H9 (cell line): ENCODE measurements at regions not wholly inside any gene's neighbourhood (a gene's known extent, or its start where the extent isn't known, plus 50 kb on each side); places are given as distances from the start of the nearest gene placed in this dataset.

Source experiments
- DNase-seq: peaks from one replicate; pipeline ENCODE4 v3.0.0-alpha.2; 2017
- H2AFZ ChIP-seq: one replicate; pipeline ENCODE4 v1.6.1; 2013; ENCODE audit warnings: mild to moderate bottlenecking, low read length, control low read depth, moderate library complexity
- H2AK5ac ChIP-seq: 2 replicates; pipeline ENCODE4 v1.6.1; 2013; ENCODE audit warnings: low read length, control low read depth, mixed read lengths; ENCODE audit not compliant: insufficient read length
- H2BK120ac ChIP-seq: one replicate; pipeline ENCODE4 v1.6.1; 2013; ENCODE audit warnings: low read depth, mild to moderate bottlenecking, low read length, control low read depth, inconsistent platforms; ENCODE audit not compliant: poor library complexity, severe bottlenecking
- H2BK12ac ChIP-seq: 2 replicates; pipeline ENCODE4 v1.6.1; 2013; ENCODE audit warnings: low read length, control low read depth, mixed read lengths, low read depth; ENCODE audit not compliant: insufficient read length
- H2BK15ac ChIP-seq: 2 replicates; pipeline ENCODE4 v1.6.1; 2013; ENCODE audit warnings: low read depth, low read length, control low read depth
- H2BK20ac ChIP-seq: one replicate; pipeline ENCODE4 v1.6.1; 2013; ENCODE audit warnings: low read depth, mild to moderate bottlenecking, low read length, control low read depth, inconsistent platforms; ENCODE audit not compliant: poor library complexity, severe bottlenecking
- H2BK5ac ChIP-seq: 2 replicates; pipeline ENCODE4 v1.6.1; 2013; ENCODE audit warnings: low read length, control low read depth, mixed read lengths; ENCODE audit not compliant: insufficient read length
- H3K14ac ChIP-seq: 2 replicates; pipeline ENCODE4 v1.6.1; 2013; ENCODE audit warnings: low read length, control low read depth; ENCODE audit not compliant: insufficient read depth
- H3K18ac ChIP-seq: 2 replicates; pipeline ENCODE4 v1.6.1; 2013; ENCODE audit warnings: low read depth, mild to moderate bottlenecking, mixed read lengths, low read length, control low read depth; ENCODE audit not compliant: insufficient read length
- H3K23ac ChIP-seq: 2 replicates; pipeline ENCODE4 v1.6.1; 2013; ENCODE audit warnings: low read length, control low read depth, mixed read lengths, low read depth; ENCODE audit not compliant: insufficient read length
- H3K23me2 ChIP-seq: 2 replicates; pipeline ENCODE4 v1.6.1; 2013; ENCODE audit warnings: low read depth, mild to moderate bottlenecking, mixed read lengths, low read length, control low read depth; ENCODE audit not compliant: insufficient read length, poor library complexity, severe bottlenecking
- H3K27ac ChIP-seq: 2 replicates; pipeline ENCODE4 v1.5.1; 2013; ENCODE audit warnings: low read length, control low read depth, mixed read lengths, low read depth; ENCODE audit not compliant: insufficient read length
- H3K27me3 ChIP-seq: 2 replicates; pipeline ENCODE4 v1.6.1; 2013; ENCODE audit warnings: low read length, control low read depth, inconsistent platforms; ENCODE audit not compliant: insufficient read depth
- H3K4ac ChIP-seq: 2 replicates; pipeline ENCODE4 v1.6.1; 2013; ENCODE audit warnings: low read depth, mild to moderate bottlenecking, control low read depth, inconsistent platforms, low read length, moderate library complexity
- H3K4me1 ChIP-seq: 2 replicates; pipeline ENCODE4 v1.6.1; 2013; ENCODE audit warnings: low read length, control low read depth, inconsistent platforms; ENCODE audit not compliant: insufficient read depth
- H3K4me2 ChIP-seq: 2 replicates; pipeline ENCODE4 v1.6.1; 2013; ENCODE audit warnings: low read length, control low read depth, mixed read lengths; ENCODE audit not compliant: insufficient read length, insufficient read depth
- H3K56ac ChIP-seq: 2 replicates; pipeline ENCODE4 v1.6.1; 2013; ENCODE audit warnings: low read depth, mild to moderate bottlenecking, mixed read lengths, low read length, control low read depth; ENCODE audit not compliant: insufficient read length
- H3K79me1 ChIP-seq: 2 replicates; pipeline ENCODE4 v1.6.1; 2013; ENCODE audit warnings: low read depth, mild to moderate bottlenecking, moderate library complexity, low read length, control low read depth, inconsistent platforms; ENCODE audit not compliant: insufficient read depth, poor library complexity, severe bottlenecking
- H3K79me2 ChIP-seq: 2 replicates; pipeline ENCODE4 v1.6.1; 2013; ENCODE audit warnings: low read length, control low read depth, inconsistent platforms; ENCODE audit not compliant: insufficient read depth
- H3K9ac ChIP-seq: 2 replicates; pipeline ENCODE4 v1.6.1; 2013; ENCODE audit warnings: low read length, control low read depth, mixed read lengths; ENCODE audit not compliant: insufficient read length; ENCODE audit errors: extremely low read depth
- H3K9me3 ChIP-seq: one replicate; pipeline ENCODE4 v1.6.1; 2013; ENCODE audit warnings: low read depth, low read length, inconsistent platforms; ENCODE audit not compliant: control insufficient read depth
- H3T11ph ChIP-seq: one replicate; pipeline ENCODE4 v1.6.1; 2013; ENCODE audit warnings: mild to moderate bottlenecking, low read length, control low read depth, inconsistent platforms
- H4K20me1 ChIP-seq: one replicate; pipeline ENCODE4 v1.6.1; 2013; ENCODE audit not compliant: control insufficient read depth, insufficient read length, insufficient read depth
- H4K5ac ChIP-seq: 2 replicates; pipeline ENCODE4 v1.6.1; 2013; ENCODE audit warnings: low read depth, mild to moderate bottlenecking, mixed read lengths, low read length, control low read depth; ENCODE audit not compliant: insufficient read length
- H4K8ac ChIP-seq: replicated peaks from 2 replicates; pipeline ENCODE4 v1.6.1; 2013; ENCODE audit warnings: low read length, control low read depth, mixed read lengths, low read depth; ENCODE audit not compliant: insufficient read length
- H4K91ac ChIP-seq: 2 replicates; pipeline ENCODE4 v1.6.1; 2013; ENCODE audit warnings: low read depth, mild to moderate bottlenecking, moderate library complexity, mixed read lengths, low read length, control low read depth; ENCODE audit not compliant: insufficient read length
- H3K27ac Mint-ChIP-seq, 3 experiments: 2 replicates in 2 of 3; 3 replicates in 1 of 3; pipeline ENCODE4 v1.8.0; 2020 to 2021; ENCODE audit warnings: mixed read lengths in 3 of 3, mild to moderate bottlenecking in 1 of 3, moderate library complexity in 1 of 3
- H3K27me3 Mint-ChIP-seq: 2 replicates; pipeline ENCODE4 v1.8.0; 2021; ENCODE audit warnings: low read depth, mild to moderate bottlenecking, moderate library complexity, mixed read lengths
- H3K36me3 Mint-ChIP-seq, 3 experiments: 2 replicates in 2 of 3; 3 replicates in 1 of 3; pipeline ENCODE4 v1.8.0; 2020 to 2021; ENCODE audit warnings: low read depth in 3 of 3, mixed read lengths in 3 of 3; ENCODE audit not compliant: insufficient read depth in 1 of 3
- H3K4me1 Mint-ChIP-seq, 2 experiments: 2 replicates each; pipeline ENCODE4 v1.8.0; 2020; ENCODE audit warnings: mixed read lengths in 2 of 2
- H3K4me3 Mint-ChIP-seq, 2 experiments: 2 replicates in 1 of 2; 3 replicates in 1 of 2; pipeline ENCODE4 v1.8.0; 2020 to 2021; ENCODE audit warnings: mild to moderate bottlenecking in 2 of 2, mixed read lengths in 2 of 2, moderate library complexity in 1 of 2
- H3K9me3 Mint-ChIP-seq, 2 experiments: 2 replicates in 1 of 2; 3 replicates in 1 of 2; pipeline ENCODE4 v1.8.0; 2020; ENCODE audit warnings: mild to moderate bottlenecking in 2 of 2, mixed read lengths in 2 of 2, moderate library complexity in 1 of 2
- WGBS: extraction: QIAGEN DNeasy Blood & Tissue Kit; methylation state at CpG from one replicate; pipeline ENCODE4 v1.1.7; 2013; ENCODE audit warnings: missing lambda C conversion rate, low lambda C conversion rate, mixed read lengths; ENCODE audit not compliant: insufficient read length; ENCODE audit errors: extremely low coverage; 5-methylcytosine and 5-hydroxymethylcytosine counted together
- TF ChIP-seq, protein P1 (sequence below): fragments of 200-600 bp; sonication (generic); conservative IDR thresholded peaks from 3 replicates; pipeline ENCODE4 v1.8.0; 2021; ENCODE audit warnings: antibody characterized with exemption, mild to moderate bottlenecking

DNA sequence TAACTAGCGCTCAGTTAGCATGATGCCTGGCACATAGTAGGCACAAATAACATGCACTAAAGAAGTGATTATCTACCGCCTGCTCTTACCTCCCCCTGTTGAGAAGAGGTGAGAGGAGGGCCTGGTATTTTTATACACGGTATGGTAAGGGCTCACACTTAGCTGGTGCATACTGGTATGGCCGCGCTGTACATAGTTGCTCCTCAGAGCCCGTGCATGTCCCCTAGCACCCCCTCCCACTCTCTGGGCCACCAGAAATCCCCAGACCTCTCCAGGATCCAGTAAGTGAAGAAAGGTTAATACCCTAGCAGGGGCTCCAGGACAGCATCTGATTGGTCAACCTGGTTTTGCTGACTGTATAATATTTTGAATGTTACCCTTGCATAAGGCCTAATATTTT is 121.4 kb downstream of the RAB11FIP2 start:
- Mint-ChIP-seq H3K4me3 (no peak overlapping the region), H3K27ac (no peak overlapping the region), H3K36me3 (no peaks in the 10 kb centered on the region; a peak in 1 of 7 replicates), H3K4me1 (peaks cover 23 to 27% of the 10 kb centered on the region in 2 experiments), H3K9me3 (no peaks in the 10 kb centered on the region), H3K27me3 (no peaks in the 10 kb centered on the region)
- no peak overlapping the region for H2BK20ac ChIP-seq
- H3K4me2 ChIP-seq = no peak overlapping the region
- H3K14ac ChIP-seq = no peak overlapping the region
- no peaks in the 10 kb centered on the region for H3K79me2 ChIP-seq
- H2AFZ ChIP-seq = no peak overlapping the region
- H2BK5ac ChIP-seq = no peak overlapping the region
- H3K23me2 ChIP-seq = no peaks in the 10 kb centered on the region
- no peaks in the 10 kb centered on the region for H3K9me3 ChIP-seq
- H3K27ac ChIP-seq = no peak overlapping the region
- no peak overlapping the region for H3K18ac ChIP-seq
- no peak overlapping the region for H3K23ac ChIP-seq
- H3K79me1 ChIP-seq = no peaks in the 10 kb centered on the region
- peaks cover 3% of the 10 kb centered on the region for H4K20me1 ChIP-seq
- TF ChIP-seq, protein P1, sequence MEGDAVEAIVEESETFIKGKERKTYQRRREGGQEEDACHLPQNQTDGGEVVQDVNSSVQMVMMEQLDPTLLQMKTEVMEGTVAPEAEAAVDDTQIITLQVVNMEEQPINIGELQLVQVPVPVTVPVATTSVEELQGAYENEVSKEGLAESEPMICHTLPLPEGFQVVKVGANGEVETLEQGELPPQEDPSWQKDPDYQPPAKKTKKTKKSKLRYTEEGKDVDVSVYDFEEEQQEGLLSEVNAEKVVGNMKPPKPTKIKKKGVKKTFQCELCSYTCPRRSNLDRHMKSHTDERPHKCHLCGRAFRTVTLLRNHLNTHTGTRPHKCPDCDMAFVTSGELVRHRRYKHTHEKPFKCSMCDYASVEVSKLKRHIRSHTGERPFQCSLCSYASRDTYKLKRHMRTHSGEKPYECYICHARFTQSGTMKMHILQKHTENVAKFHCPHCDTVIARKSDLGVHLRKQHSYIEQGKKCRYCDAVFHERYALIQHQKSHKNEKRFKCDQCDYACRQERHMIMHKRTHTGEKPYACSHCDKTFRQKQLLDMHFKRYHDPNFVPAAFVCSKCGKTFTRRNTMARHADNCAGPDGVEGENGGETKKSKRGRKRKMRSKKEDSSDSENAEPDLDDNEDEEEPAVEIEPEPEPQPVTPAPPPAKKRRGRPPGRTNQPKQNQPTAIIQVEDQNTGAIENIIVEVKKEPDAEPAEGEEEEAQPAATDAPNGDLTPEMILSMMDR = no peak
- no peak overlapping the region for H3K4ac ChIP-seq
- H3K56ac ChIP-seq = no peak overlapping the region
- H3K4me1 ChIP-seq = peaks cover 2% of the 10 kb centered on the region; the same call in 1 of the 2 replicates
- H2BK15ac ChIP-seq = no peak overlapping the region
- DNase-seq = no peak
- H3K27me3 ChIP-seq = no peaks in the 10 kb centered on the region
- H3K9ac ChIP-seq = no peak overlapping the region
- H2AK5ac ChIP-seq = no peak overlapping the region
- no peak overlapping the region for H4K91ac ChIP-seq
- no CpG with 5 or more reads among the region's 6 CpGs for WGBS
- no peak overlapping the region for H2BK12ac ChIP-seq
- H4K8ac ChIP-seq = no peak overlapping the region
- no peak overlapping the region for H2BK120ac ChIP-seq
- H4K5ac ChIP-seq = no peak overlapping the region
- H3T11ph ChIP-seq = no peak overlapping the region
